ENCODE measurements at regions not wholly inside any gene's neighbourhood (a gene's known extent, or its start where the extent isn't known, plus 50 kb on each side); places are given as distances from the start of the nearest gene placed in this dataset.

DNA sequence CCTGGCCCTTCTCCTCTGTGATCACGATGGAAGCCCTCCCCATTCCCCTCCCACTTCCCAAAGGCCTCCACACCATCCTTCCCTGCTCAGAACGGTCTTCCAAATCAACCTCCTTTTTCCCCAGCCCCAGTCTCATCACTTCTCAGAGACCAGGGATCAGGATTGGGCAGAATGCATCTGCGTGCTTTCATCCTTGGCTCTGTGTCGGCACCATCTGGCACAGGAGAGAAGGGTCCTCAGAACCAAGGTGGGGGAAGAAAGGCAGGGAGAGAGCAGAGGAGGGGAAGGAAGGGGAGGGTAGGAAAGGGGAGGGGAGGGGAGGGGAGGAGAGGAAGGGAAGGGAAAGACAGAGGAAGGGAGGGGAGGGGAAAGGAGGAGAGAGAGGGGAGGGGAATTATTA lies 52.4 kb upstream of the FICD start:
- DNase-seq (ENCODE audit: low read depth in 2 of 3, low spot score in 1 of 3) = no peak

- no peak for DNase-seq (ENCODE audit: low read depth in 2 of 3, low spot score in 1 of 3)
Observed at GRCh38 chr12:108461058-108461660, 53.9 kb upstream of the FICD start.

DNA sequence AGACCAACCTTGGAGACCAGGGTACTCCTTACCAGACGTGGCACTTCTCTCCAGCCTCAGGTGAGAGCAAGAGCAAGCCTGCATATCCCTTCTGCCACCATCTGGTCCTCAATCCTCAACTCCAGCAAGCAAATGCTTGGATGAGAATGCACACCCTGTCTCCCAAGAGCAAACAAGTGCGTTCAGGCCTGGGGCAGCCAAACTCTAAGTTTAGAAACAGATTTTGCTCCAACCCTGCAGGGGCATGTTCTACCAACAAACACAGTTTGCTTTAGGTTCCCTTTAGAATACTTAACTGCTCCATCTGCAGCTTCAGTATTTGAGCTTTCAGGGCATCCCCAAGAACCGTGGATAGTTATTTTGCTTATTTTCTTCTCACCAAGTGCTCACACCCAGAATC lies 55.9 kb upstream of the FICD start:
- no peak for DNase-seq (ENCODE audit: low read depth in 2 of 3, low spot score in 1 of 3)

- DNase-seq (ENCODE audit: low read depth in 2 of 3, low spot score in 1 of 3) = no peak
Observed at GRCh38 chr12:108457734-108458361, 57.2 kb upstream of the FICD start.

DNA sequence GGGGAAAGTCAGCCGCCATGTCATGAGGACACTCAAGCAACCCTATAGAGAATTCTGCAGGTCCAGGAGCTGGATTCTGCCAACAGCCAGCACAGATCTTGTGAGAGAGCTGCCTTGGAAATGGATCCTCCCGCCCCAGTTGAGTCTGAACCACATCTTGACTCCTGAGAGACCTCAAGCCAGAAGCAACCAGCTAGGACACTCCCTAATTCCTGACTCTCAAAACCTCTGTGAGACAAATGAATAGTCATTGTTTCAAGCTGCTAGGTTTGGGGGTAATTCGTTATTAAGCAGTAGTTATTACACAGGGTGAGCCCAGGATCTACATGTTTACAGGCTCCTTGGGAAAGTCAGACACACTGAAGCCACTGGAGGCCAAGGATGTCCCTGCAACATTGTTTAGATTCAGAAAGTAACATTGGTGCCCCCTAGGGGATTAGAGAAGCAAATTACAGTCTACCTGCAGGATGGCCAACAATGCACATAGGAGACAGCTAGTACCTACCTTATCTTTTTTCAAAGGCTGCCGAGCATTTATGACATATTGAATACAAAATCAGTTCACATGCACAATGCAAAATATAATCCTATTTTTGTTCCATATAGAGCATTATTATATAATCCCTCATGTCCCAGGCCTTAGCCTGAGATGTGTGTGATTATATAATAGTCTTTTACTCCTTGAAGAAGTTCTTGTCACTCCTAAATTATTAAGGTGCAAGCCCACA lies 57.9 kb upstream of the FICD start:
- DNase-seq (ENCODE audit: low read depth in 2 of 3, low spot score in 1 of 3) = peak in 1 of 3 donors; percentile 2

- no peak for DNase-seq (ENCODE audit: low read depth in 2 of 3, low spot score in 1 of 3)
Observed at GRCh38 chr12:108455706-108456105, 59.4 kb upstream of the FICD start.

GRCh38 chr12:108454539-108455139 lies 60.4 kb upstream of the FICD start:
- DNase-seq (ENCODE audit: low read depth in 2 of 3, low spot score in 1 of 3) = no peak

DNA sequence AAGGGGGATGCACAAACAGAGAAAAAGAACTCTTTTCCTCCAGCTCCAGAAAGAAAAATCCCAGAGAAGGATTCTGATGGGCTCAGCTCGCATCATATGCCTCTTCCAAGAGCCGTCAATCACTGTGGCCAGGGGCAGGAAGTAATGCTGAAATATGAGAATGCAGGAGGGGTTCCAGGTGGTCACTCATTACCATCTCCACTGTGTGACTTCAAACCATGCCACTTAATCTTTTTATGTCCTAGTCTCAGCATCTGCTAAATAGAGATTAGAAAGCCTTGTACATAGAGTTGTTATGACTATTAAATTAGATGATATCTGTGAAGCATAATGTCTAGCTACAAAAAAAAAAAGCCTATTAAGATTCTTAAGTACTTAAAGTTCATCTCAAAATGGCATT lies 65.6 kb upstream of the FICD start:
- no peak for DNase-seq (ENCODE audit: low read depth in 2 of 3, low spot score in 1 of 3)

- no peak for DNase-seq (ENCODE audit: low read depth in 2 of 3, low spot score in 1 of 3)
Observed at GRCh38 chr12:108448246-108448645, 66.8 kb upstream of the FICD start.

- DNase-seq (ENCODE audit: low read depth in 2 of 3, low spot score in 1 of 3) = no peak
Observed at GRCh38 chr12:108447168-108447832, 67.8 kb upstream of the FICD start.

DNA sequence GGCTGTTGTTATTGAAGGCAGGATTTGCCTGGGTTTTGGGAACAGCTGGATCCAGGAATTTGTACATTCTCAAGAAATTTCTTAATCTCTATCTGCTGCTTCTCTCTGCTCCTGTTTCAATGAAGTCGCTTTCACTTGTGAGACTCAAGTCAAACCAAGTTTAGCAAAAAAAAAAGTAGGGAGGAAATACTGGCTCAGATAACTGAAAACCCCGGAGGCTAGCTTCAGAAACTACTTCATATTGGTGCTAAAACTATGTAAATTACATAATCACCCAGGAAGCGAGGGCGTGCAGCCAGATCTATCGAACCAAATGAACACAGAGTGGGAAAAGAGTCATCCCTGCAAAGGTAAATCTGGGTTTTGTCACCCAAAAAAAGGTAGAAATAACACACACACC lies 68.3 kb upstream of the FICD start:
- DNase-seq (ENCODE audit: low read depth in 2 of 3, low spot score in 1 of 3) = no peak

DNA sequence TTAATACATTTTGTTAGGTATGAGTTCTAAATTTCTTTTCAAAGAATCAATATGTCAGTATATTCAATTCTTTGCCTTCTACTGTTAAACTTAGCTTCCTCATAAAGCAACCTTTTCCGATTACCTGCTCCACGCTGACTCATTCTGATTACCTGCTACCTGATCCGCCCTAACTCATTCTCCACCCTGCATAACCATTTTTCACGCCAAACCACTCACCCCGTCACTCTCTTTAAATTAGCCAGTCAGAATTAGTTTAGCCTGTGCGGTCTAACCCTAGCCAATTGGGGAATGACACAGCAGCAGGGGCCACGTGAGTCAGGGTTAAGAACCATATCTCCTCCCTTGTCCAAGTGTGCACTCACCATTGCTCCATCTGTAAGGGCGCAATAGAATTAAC lies 72.2 kb upstream of the FICD start:
- DNase-seq (ENCODE audit: low read depth in 2 of 3, low spot score in 1 of 3) = no peak

DNA sequence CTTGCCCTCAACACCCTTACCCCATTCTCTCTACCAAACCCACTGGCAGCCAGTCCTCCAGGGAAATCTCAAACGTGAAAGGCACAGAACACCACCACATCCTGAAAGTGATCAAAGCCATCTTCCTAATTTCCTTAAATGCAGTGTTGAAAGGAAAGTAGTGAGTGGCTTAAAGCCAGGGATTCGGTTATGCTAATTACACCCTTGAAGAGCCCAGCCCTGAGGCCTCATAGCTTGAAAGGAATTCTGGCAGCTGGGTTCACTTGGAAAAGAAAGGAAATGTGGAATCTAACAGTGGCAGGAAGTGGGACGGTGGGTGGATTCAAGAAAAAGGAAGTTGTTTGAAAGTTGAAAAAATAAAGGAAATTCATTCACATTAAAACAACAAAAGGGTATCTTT lies 73.0 kb upstream of the FICD start:
- DNase-seq (ENCODE audit: low read depth in 2 of 3, low spot score in 1 of 3) = no peak

DNA sequence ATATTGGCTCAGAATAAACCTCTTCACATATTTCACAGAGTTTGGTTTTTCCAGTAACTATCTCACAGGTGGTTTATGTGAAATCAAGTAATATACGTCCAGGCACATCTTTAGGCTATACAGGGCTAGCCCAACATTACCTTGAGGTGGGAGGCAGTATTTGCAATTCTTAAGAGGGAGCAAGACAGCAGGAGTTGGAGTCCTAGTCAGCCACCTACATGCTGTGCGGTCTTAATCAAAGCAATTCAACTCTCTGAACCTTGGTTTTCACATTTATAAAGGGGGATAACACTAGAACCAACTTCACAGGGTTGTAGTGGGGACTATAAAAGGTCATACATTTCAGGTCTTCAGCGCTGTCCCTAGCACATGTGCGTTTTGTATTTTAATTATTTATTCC lies 73.5 kb upstream of the FICD start:
- DNase-seq (ENCODE audit: low read depth in 2 of 3, low spot score in 1 of 3) = no peak

DNA sequence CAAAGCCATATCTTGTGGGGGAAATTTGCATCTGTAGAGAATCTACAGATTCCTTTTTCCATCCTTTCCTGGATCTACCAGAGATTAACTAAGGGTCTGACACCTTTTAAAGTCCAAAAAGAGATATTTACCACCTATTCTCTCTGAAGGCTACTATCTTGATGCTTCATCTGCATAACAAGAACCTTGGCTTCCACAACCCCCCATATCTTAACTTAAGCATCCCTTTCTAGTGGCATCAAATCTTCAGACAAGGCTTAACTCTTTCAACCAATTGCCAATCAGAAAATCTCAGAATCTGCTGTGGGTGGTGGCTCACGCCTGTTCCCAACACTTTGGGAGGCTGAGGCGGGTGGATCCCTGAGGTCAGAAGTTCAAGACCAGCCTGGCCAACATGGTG lies 74.3 kb upstream of the FICD start:
- no peak for DNase-seq (ENCODE audit: low read depth in 2 of 3, low spot score in 1 of 3)

GRCh38 chr12:108438667-108439066 lies 76.4 kb upstream of the FICD start:
- DNase-seq (ENCODE audit: low read depth in 2 of 3, low spot score in 1 of 3) = no peak

DNA sequence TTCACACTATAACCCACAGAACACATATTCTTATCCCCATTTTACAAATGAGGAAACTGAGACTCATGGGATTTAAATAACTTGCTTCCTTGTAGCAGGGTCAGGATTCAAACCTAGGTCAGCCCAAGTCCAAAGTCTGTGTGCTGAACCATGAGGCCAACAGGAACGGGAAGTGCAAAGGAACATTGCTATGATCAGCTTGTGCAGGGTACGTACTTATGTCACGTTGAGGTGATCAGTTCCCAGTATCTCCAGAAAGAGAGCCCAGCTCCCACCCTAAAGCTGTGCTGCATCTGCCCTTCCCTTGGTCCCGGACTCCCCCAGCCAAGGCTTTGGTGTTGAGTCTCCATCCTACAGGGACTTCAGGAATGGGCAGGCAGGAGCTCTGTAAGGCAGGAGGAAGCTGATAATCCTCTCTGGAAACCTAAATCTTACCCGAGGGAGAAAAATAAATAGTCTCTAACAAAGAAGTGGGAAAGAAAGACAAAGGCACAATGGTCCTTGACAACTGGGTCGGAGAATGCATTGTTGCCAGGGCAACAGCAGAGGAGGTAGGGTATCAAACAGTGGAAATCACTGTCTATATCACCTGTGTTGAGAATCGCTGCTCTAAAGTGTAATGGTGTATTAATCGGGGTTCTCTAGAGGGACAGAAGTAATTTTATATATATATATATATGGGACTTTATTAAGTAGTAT lies 82.5 kb upstream of the FICD start:
- DNase-seq (ENCODE audit: low read depth in 2 of 3, low spot score in 1 of 3) = no peak

DNA sequence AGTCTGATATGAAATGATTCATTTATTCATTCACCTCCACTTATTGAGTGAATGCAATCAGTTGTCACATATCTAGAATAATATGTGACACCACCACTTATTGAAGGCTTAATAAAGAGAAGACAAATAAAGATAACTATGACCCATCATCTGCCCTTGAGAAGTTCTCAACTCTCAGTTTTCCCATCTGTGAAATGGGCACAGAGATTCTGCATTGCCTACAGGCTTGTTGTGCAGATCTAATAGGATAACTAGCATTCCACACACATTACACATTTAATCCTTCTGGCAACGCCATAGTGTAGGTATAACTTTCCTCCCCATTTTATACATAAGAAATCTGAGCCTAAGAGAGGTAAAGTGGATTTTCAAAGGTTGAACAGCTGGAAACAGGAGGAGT lies 84.2 kb upstream of the FICD start:
- DNase-seq (ENCODE audit: low read depth in 2 of 3, low spot score in 1 of 3) = no peak

DNA sequence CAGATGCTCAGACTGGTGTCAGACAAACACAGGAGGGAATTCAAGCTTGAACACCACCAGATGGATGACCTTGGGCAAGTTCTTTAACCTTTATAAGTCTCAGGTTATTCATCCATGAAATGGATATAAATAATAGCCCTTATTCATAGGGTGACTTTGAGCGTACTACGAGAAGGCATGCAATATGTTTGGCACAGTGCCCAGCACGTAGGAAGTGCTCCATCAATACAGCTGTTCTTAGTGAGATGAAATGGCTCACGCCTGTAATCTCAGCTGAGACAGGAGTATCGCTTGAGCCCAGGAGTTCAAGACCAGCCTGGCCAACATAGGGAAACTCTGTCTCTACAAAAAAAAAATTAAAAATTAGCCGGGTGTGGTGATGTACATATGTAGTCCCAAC lies 84.8 kb upstream of the FICD start:
- DNase-seq (ENCODE audit: low read depth in 2 of 3, low spot score in 1 of 3) = no peak

GRCh38 chr12:108425238-108425795 lies 86.2 kb upstream of the CMKLR1 start:
- DNase-seq (ENCODE audit: low read depth in 2 of 3, low spot score in 1 of 3) = no peak

- no peak for DNase-seq (ENCODE audit: low read depth in 2 of 3, low spot score in 1 of 3)
Observed at GRCh38 chr12:108424816-108425215, 85.7 kb upstream of the CMKLR1 start.

Measured in stimulated activated CD4-positive, alpha-beta T cell treated with anti-CD3 and anti-CD28 coated beads, Interleukin-12 subunit alpha, Interleukin-12 subunit beta, amount 100 ng/mL, for 48 hours (primary cell).